Suprapubic skin (tissue), 4 donors: ENCODE measurements at regions not wholly inside any gene's neighbourhood (a gene's known extent, or its start where the extent isn't known, plus 50 kb on each side); places are given as distances from the start of the nearest gene placed in this dataset.
"Not testable (repeated sequence)": the region's sequence is repeated elsewhere in the genome, so short reads cannot be mapped to it uniquely, and the experiment has no call there.

Experiments
- DNase-seq, 2 donors: peaks; one replicate each; pipeline ENCODE4 v3.0.0-alpha.2; 2019; ENCODE audit warnings: low spot score in 2 of 2
- H3K27ac ChIP-seq: fragments of 200-600 bp; sonication (generic); one replicate; pipeline ENCODE4 v1.5.1; 2019
- H3K27me3 ChIP-seq: fragments of 200-600 bp; sonication (generic); one replicate; pipeline ENCODE4 v1.5.1; 2019
- H3K36me3 ChIP-seq: fragments of 200-600 bp; sonication (generic); one replicate; pipeline ENCODE4 v1.5.1; 2019
- H3K4me1 ChIP-seq: fragments of 200-600 bp; sonication (generic); one replicate; pipeline ENCODE4 v1.5.1; 2019
- H3K4me3 ChIP-seq: fragments of 200-600 bp; sonication (generic); one replicate; pipeline ENCODE4 v1.5.1; 2019; ENCODE audit warnings: mild to moderate bottlenecking
- H3K9me3 ChIP-seq: fragments of 200-600 bp; sonication (generic); one replicate; pipeline ENCODE4 v1.5.1; 2019
- EP300 ChIP-seq: sonication (generic); formaldehyde crosslinking; IDR thresholded peaks from one replicate; pipeline ENCODE4 v1.6.1; 2017; ENCODE audit warnings: antibody characterized with exemption
- POLR2A ChIP-seq, 2 donors: fragments of 450-650 bp; IDR thresholded peaks; one replicate each; pipeline ENCODE4 v1.6.1; 2017; ENCODE audit warnings: antibody characterized with exemption in 2 of 2, mild to moderate bottlenecking in 2 of 2, moderate library complexity in 2 of 2
- POLR2AphosphoS5 ChIP-seq, 3 donors: sonication (generic); formaldehyde crosslinking; IDR thresholded peaks; one replicate each; pipeline ENCODE4 v1.6.1; 2017; ENCODE audit warnings: antibody characterized with exemption in 3 of 3
- WGBS: methylation state at CpG from one replicate; pipeline ENCODE4 v1.1.5; 2018; 5-methylcytosine and 5-hydroxymethylcytosine counted together
- TF ChIP-seq, protein P1 (sequence below), 2 donors: fragments of 200-600 bp in 1 of 2; fragments of 450-650 bp in 1 of 2; sonication (generic) in 1 of 2; IDR thresholded peaks; one replicate each; pipeline ENCODE4 v1.5.1; 2016 to 2019; ENCODE audit warnings: antibody characterized with exemption in 2 of 2, mild to moderate bottlenecking in 1 of 2, moderate library complexity in 1 of 2

DNA sequence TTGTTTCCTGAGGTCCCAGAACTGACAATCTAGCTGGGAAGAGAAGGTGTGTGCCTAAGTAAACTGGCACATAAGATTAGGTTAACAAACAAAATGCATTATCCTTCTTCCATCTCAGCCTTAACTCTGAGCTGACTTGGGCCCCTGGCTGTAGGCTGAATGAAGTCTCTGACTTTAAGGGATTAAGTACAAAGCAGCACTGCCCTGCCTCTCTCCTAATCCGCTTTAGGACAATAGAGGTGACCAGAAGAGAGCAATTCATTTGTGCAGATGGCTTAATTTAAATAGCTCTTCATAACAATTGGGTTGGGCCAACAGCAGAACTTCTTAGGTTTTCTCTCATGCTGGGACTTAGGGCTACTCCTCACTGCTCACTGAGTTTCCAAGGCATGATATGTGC, 181.6 kb upstream of the SOX14 start:
- H3K27ac ChIP-seq: no peak overlapping the region
- DNase-seq: no peak
- no peak for TF ChIP-seq POLR2AphosphoS5 (IDR thresholded peaks at IDR 0.05)
- TF ChIP-seq EP300: no peak
- TF ChIP-seq, protein P1, sequence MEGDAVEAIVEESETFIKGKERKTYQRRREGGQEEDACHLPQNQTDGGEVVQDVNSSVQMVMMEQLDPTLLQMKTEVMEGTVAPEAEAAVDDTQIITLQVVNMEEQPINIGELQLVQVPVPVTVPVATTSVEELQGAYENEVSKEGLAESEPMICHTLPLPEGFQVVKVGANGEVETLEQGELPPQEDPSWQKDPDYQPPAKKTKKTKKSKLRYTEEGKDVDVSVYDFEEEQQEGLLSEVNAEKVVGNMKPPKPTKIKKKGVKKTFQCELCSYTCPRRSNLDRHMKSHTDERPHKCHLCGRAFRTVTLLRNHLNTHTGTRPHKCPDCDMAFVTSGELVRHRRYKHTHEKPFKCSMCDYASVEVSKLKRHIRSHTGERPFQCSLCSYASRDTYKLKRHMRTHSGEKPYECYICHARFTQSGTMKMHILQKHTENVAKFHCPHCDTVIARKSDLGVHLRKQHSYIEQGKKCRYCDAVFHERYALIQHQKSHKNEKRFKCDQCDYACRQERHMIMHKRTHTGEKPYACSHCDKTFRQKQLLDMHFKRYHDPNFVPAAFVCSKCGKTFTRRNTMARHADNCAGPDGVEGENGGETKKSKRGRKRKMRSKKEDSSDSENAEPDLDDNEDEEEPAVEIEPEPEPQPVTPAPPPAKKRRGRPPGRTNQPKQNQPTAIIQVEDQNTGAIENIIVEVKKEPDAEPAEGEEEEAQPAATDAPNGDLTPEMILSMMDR (IDR thresholded peaks at IDR 0.05): no peak
- TF ChIP-seq POLR2A (IDR thresholded peaks at IDR 0.05): no peak
- H3K9me3 ChIP-seq: no peaks in the 10 kb centered on the region
- H3K4me3 ChIP-seq: no peak overlapping the region
- no peaks in the 10 kb centered on the region for H3K4me1 ChIP-seq
- no peaks in the 10 kb centered on the region for H3K27me3 ChIP-seq
- H3K36me3 ChIP-seq: no peaks in the 10 kb centered on the region
- WGBS: 46% methylated on average over 1 of the region's 1 CpG

DNA sequence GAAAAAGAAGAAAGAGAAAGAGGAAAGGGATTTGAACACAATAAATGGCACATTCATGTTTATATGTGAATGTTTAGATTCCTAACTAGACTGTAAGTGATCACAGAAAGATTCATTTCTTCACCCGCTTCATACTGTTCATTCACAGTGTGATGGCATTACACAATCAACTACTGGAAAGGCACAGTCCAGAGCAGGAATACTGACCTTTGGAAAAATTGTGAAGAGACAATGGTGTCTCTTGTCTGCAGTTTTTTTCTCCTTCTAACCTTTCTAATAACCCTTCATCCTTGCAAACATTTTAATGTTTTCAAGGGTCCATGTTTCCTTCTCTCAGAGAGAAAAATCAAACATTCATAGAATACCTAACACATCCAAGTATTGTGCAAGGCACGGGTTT, 180.9 kb upstream of the SOX14 start:
- 92% methylated on average over 2 of the region's 2 CpGs for WGBS
- TF ChIP-seq POLR2AphosphoS5 (IDR thresholded peaks at IDR 0.05) (no peak), EP300 (no peak), POLR2A (IDR thresholded peaks at IDR 0.05) (no peak)
- TF ChIP-seq, protein P1 (IDR thresholded peaks at IDR 0.05): no peak
- no peak overlapping the region for H3K4me3 ChIP-seq

DNA sequence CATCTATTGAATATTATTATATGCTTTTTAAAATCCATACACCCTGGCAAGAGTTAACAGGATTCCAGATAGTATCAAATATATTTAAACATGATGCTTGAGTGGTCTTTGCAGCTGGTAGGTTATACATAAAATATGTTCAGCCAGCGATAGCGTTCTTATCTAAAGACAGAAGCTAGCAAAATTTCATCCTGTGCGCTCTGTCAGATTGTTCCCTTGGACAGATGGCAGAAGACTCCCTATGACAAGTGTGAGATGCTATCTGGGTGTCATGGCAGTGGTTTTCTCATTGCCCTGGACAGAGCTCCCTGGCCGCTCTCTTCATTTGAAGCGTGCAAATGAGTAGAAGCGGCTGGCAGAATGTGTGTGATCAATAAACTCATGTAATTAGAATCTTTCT, 175.2 kb upstream of the SOX14 start:
- no peak overlapping the region for H3K27ac ChIP-seq
- no peak overlapping the region for H3K4me3 ChIP-seq
- no peak for DNase-seq
- TF ChIP-seq POLR2A (IDR thresholded peaks at IDR 0.05) (no peak), EP300 (no peak), POLR2AphosphoS5 (IDR thresholded peaks at IDR 0.05) (no peak)
- TF ChIP-seq, protein P1 (IDR thresholded peaks at IDR 0.05): no peak
- 70% methylated on average over 6 of the region's 6 CpGs for WGBS
- H3K27me3 ChIP-seq: no peaks in the 10 kb centered on the region
- H3K4me1 ChIP-seq: no peaks in the 10 kb centered on the region
- no peaks in the 10 kb centered on the region for H3K36me3 ChIP-seq
- H3K9me3 ChIP-seq: no peaks in the 10 kb centered on the region

More for the DNA sequence above, 180.9 kb upstream of the SOX14 start:
- Histone ChIP-seq H3K36me3 (no peaks in the 10 kb centered on the region), H3K27ac (no peak overlapping the region), H3K4me1 (no peaks in the 10 kb centered on the region), H3K27me3 (no peaks in the 10 kb centered on the region), H3K9me3 (no peaks in the 10 kb centered on the region)
- no peak for DNase-seq

DNA sequence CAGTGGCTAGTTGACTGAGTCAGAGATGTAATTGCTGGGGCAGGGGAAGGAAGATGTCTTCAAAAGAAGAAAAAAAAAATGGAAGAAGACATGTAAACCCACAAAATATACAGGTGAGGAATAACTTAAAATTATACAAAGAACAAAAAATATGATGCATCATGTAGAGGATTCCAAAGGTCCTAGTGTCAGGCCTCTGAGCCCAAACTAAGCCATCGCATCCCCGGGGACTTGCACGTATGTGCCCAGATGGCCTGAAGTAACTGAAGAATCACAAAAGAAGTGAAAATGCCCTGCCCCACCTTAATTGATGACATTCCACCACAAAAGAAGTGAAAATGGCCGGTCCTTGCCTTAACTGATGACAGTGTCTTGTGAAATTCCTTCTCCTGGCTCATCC, 168.7 kb upstream of the SOX14 start:
- H3K36me3 ChIP-seq, H3K4me3 ChIP-seq, H3K4me1 ChIP-seq, DNase-seq, H3K27ac ChIP-seq, H3K9me3 ChIP-seq, H3K27me3 ChIP-seq: not testable (repeated sequence)
- WGBS: 77% methylated on average over 4 of the region's 4 CpGs

DNA sequence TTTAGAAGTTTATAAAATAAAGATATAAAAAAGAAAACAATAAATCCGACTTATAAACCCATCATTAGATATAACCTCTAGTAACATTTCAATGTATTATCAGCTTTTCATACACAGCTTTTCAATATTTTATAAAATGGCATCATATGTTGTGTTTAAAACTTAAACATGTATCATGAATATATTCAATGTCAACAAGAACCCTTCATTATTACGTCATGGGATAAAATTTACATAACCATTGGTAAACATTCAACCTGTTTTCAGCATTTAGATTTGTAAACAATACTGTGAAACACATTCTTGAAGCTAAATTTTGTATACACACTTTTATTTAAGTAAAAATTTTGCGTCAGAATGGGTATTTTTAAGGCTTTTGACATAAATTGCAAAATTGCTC, 153.4 kb upstream of the SOX14 start:
- TF ChIP-seq POLR2AphosphoS5 (IDR thresholded peaks at IDR 0.05) (no peak), EP300 (no peak), POLR2A (IDR thresholded peaks at IDR 0.05) (no peak)
- TF ChIP-seq, protein P1 (IDR thresholded peaks at IDR 0.05): no peak
- H3K9me3 ChIP-seq: no peaks in the 10 kb centered on the region
- 80% methylated on average over 3 of the region's 3 CpGs for WGBS
- DNase-seq: no peak
- H3K4me3 ChIP-seq: no peak overlapping the region
- H3K27ac ChIP-seq: no peak overlapping the region
- no peaks in the 10 kb centered on the region for H3K27me3 ChIP-seq
- no peaks in the 10 kb centered on the region for H3K4me1 ChIP-seq
- no peaks in the 10 kb centered on the region for H3K36me3 ChIP-seq

DNA sequence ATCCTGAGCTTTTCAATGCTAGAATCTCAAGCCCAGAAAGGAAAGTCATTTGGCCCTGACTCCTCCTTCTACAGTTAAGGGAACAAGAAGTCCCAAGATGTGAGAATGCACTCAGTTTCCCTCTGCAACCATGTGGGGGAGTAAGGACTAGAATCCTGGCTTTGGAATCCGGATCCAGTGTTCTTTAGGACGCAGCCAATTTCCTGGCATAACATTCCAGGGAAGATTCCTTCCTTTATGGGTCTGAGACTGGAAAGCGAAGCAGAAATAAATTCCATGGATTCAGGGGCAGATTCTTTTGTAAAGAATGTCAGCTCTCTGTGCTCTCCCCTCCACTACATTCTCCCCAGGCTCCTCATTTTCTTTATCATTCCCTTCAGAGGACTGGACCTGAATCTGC, 151.8 kb upstream of the SOX14 start:
- no peak for DNase-seq
- 13% methylated on average over 3 of the region's 3 CpGs for WGBS
- Histone ChIP-seq H3K4me1 (no peaks in the 10 kb centered on the region), H3K27ac (no peak overlapping the region), H3K4me3 (no peak overlapping the region), H3K9me3 (no peaks in the 10 kb centered on the region), H3K27me3 (no peaks in the 10 kb centered on the region), H3K36me3 (no peaks in the 10 kb centered on the region)
- no peak for TF ChIP-seq POLR2AphosphoS5 (IDR thresholded peaks at IDR 0.05)
- no peak for TF ChIP-seq POLR2A (IDR thresholded peaks at IDR 0.05)
- no peak for TF ChIP-seq EP300
- TF ChIP-seq, protein P1 (IDR thresholded peaks at IDR 0.05): no peak
